ENCODE measurements at regions not wholly inside any gene's neighbourhood (a gene's known extent, or its start where the extent isn't known, plus 50 kb on each side); places are given as distances from the start of the nearest gene placed in this dataset.

DNA sequence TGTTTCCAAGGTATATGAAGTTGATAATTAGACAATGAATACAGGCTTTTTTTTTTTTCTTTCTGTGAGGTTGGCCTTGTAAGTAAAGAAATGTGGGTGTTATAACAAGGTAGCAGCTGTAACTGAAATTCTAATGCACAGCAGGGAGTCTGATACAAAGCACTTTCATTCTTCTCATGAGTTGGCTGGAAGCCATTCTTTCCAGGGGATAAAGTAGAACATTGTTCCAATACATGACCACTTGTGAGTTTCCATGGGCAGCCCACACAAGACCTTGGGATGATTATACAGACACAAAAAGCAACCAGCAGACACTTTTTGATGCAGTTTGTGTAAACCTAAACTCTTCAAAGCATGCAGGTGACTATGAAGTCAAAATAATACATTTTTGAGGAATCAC, 1785.9 kb upstream of the WWC1 start:
- DNase-seq, result no peak

DNA sequence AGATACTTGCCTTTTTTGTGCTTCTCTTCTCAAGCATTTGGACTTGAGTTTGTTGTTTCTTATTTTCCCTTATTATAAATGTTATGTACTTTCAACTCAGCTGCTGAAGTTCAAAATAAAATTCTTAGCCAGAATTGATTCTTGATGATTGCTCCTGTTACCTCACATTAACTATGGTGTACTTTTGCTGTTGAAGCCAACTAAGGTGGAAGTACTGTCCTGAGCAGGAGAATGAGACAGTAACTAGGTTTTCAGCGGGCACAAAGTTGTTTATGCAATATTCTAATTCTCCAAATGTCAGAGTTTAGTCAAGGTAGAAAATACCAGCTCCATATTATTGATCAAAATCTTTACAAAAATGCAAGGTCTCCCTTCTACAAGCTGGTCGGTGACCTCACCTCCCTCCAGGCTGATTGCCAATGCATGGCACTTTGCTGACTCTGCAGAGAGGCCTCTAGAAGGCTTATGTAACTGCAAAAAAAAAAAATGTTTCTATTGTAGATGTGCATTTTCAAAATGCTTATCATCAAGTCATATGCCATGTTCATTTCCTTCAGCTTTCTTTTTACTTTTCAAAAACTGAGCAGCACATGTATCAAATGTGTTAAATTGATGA, 1783.5 kb upstream of the WWC1 start:
- no peaks in the 10 kb centered on the region for H3K36me3 ChIP-seq (replicated peaks; ENCODE audit: control insufficient read depth, insufficient read depth, low read length)
- DNase-seq, result no peak
- no peaks in the 10 kb centered on the region for H3K27me3 ChIP-seq (ENCODE audit: control insufficient read depth, insufficient read depth, low read length)
- H3K4me3 ChIP-seq (ENCODE audit: insufficient read depth, low read depth, low read length), result no peak overlapping the region

More for the DNA sequence above, 1785.9 kb upstream of the WWC1 start:
- no peak overlapping the region for H3K4me3 ChIP-seq (ENCODE audit: insufficient read depth, low read depth, low read length)
- H3K36me3 ChIP-seq (replicated peaks; ENCODE audit: control insufficient read depth, insufficient read depth, low read length), result no peaks in the 10 kb centered on the region
- H3K27me3 ChIP-seq (ENCODE audit: control insufficient read depth, insufficient read depth, low read length), result no peaks in the 10 kb centered on the region

DNA sequence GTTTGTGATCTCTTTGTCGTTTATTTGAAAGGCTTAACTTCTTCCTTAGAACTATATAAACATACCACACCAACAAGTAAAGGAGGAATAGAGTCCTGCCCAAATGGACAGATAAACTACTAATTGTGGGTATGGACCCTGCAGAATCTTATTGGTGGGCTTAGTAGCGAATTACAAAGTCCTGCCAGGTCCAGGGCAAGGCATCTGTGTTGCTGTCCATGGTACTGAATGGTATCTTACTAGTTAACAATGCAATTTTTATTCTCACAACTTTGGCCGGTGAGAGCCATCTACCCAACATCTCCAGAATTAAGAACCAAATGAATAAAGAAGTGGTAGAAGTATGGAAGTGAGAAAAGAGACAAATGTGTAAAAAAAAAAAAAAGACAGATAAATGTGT, 1782.4 kb upstream of the WWC1 start:
- Histone ChIP-seq H3K4me3 (ENCODE audit: insufficient read depth, low read depth, low read length) (no peak overlapping the region), H3K27me3 (ENCODE audit: control insufficient read depth, insufficient read depth, low read length) (no peaks in the 10 kb centered on the region), H3K36me3 (replicated peaks; ENCODE audit: control insufficient read depth, insufficient read depth, low read length) (no peaks in the 10 kb centered on the region)
- DNase-seq, result no peak

DNA sequence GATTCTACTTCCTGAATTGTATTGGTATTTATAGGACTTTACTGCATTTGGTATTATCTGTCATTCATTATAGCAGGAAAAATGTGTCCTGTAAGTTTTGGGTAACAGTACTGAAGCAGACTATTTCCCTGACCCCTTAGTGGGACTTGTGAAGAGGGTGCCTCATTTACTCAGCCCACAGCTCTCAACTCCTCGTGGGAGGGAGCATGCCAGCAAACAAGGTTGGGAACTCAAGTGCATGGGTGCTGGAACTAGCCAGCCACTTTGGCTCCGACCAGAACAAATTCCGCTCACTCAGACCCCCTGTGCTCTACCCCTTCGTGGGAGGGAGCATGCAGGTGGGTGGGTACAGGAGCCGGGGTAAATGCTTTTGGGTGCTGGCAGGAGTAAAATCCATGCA, 1773.5 kb upstream of the WWC1 start:
- Histone ChIP-seq H3K4me3 (ENCODE audit: insufficient read depth, low read depth, low read length) (no peak overlapping the region), H3K36me3 (replicated peaks; ENCODE audit: control insufficient read depth, insufficient read depth, low read length) (no peaks in the 10 kb centered on the region), H3K27me3 (ENCODE audit: control insufficient read depth, insufficient read depth, low read length) (no peaks in the 10 kb centered on the region)
- no peak for DNase-seq

DNA sequence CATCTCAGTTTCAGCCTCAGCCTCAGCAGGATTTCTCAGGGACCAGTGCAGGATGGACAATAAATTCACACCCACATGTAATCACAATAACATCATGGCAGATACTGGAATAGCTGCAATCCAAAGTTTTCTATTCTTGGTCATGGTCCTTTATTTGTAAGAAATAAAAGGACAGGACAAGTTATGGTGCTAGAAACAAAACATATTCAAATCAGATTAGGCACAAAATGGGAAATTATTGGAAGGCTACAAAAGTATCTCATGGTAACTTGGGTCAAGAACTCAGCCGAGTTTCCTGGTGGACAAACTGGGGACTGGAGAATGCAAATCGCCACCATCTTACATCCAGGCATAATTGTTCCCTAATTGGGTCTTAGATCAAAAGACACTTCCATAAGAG, 1768.2 kb upstream of the WWC1 start:
- H3K36me3 ChIP-seq (replicated peaks; ENCODE audit: control insufficient read depth, insufficient read depth, low read length), result no peaks in the 10 kb centered on the region
- H3K27me3 ChIP-seq (ENCODE audit: control insufficient read depth, insufficient read depth, low read length), result no peaks in the 10 kb centered on the region
- no peak for DNase-seq
- no peak overlapping the region for H3K4me3 ChIP-seq (ENCODE audit: insufficient read depth, low read depth, low read length)

DNA sequence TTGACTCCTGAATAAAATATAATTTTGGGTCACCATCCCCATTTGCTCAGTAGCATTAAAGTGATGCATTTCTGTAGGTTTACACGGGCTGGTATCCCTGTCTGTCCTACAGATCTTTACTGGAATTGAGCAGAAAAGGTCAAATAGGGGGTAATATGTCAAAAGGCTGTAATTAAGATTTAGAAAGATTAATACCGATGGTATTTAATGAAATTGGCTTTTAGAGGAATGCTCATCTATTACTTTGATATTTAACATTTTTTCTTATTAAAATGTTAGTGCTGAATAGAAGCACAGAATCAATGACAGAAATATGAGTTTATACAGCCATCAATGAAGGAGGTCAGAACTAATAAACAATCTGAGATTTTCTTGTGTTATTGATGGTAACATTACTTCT, 1762.2 kb upstream of the WWC1 start:
- DNase-seq, result no peak
- no peaks in the 10 kb centered on the region for H3K36me3 ChIP-seq (replicated peaks; ENCODE audit: control insufficient read depth, insufficient read depth, low read length)
- no peaks in the 10 kb centered on the region for H3K27me3 ChIP-seq (ENCODE audit: control insufficient read depth, insufficient read depth, low read length)
- H3K4me3 ChIP-seq (ENCODE audit: insufficient read depth, low read depth, low read length), result no peak overlapping the region

DNA sequence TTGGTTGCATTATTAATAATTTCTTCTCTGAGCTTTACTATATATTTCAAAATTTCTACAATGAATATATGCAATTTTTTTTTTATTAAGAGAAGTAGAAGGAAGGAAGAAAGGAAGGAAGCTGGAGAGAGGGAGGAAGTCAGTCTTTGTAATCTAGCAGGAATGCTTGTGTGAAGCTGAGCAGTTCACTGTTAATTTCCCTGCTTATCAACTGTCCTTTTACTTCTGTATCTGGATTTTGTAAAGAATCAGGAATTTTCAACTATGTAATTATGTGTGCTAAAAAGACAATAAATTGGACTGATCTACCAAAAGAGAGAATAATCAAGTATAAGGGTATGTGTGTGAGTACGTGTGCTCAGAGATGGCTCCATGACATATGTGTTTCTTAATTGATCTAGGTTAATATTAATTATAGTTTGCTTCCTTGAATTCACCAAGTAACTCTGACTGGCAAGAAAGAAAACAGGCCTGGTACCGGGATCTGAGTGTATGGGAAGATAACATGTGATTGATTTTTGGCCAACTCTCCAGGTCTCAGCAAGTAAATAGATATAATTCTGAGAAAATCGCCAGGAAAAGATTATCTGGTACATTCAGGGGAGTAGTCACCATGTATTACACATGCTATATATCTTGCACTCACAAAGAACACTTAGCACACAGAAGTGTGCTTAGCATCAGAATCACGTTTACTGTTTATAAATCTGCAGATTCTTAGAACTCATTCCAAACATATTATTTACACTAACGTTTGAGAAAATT, 1758.8 kb upstream of the WWC1 start:
- no peaks in the 10 kb centered on the region for H3K36me3 ChIP-seq (replicated peaks; ENCODE audit: control insufficient read depth, insufficient read depth, low read length)
- no peak overlapping the region for H3K4me3 ChIP-seq (ENCODE audit: insufficient read depth, low read depth, low read length)
- no peak for DNase-seq
- no peaks in the 10 kb centered on the region for H3K27me3 ChIP-seq (ENCODE audit: control insufficient read depth, insufficient read depth, low read length)

DNA sequence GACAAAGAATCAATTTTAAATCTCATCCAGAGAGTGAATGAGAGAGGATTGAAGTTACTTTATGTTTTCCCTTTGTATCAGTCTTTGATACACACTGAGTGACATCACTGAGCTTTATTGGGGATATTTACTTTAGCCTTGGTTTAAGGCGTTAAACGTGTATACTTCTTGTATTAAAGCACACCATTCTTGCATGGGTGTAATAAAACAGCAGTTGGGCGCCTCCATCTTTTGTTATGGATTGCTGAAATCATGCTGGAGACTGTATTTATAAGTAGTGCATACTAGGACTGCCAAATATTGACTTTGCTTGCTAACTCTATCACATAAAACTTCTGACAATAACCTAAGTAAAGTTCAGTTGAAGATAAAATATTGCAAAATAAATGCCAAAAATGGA, 1755.8 kb upstream of the WWC1 start:
- H3K27me3 ChIP-seq (ENCODE audit: control insufficient read depth, insufficient read depth, low read length), result no peaks in the 10 kb centered on the region
- H3K4me3 ChIP-seq (ENCODE audit: insufficient read depth, low read depth, low read length), result no peak overlapping the region
- no peak for DNase-seq
- H3K36me3 ChIP-seq (replicated peaks; ENCODE audit: control insufficient read depth, insufficient read depth, low read length), result no peaks in the 10 kb centered on the region

DNA sequence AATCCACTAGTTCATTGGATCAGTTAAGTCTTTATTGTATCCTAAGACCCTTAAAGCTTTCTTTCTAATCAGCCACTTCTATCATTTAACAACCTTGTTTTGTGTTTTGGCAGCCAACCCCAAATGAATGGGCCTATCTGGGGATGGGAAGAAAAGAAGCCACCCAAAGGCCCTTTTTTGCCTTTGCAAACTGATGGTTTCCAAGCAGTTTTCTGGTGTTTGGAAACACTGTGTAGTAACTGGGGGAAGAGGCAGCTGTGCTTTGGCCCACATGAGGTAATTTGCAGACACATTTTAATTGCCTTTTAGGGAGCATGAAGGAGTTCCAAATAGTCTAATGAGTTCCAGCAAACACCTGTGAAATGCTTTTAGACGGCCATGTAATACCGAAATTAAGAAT, 1751.3 kb upstream of the WWC1 start:
- Histone ChIP-seq H3K27me3 (ENCODE audit: control insufficient read depth, insufficient read depth, low read length) (no peaks in the 10 kb centered on the region), H3K4me3 (ENCODE audit: insufficient read depth, low read depth, low read length) (no peak overlapping the region), H3K36me3 (replicated peaks; ENCODE audit: control insufficient read depth, insufficient read depth, low read length) (no peaks in the 10 kb centered on the region)
- DNase-seq, result no peak

DNA sequence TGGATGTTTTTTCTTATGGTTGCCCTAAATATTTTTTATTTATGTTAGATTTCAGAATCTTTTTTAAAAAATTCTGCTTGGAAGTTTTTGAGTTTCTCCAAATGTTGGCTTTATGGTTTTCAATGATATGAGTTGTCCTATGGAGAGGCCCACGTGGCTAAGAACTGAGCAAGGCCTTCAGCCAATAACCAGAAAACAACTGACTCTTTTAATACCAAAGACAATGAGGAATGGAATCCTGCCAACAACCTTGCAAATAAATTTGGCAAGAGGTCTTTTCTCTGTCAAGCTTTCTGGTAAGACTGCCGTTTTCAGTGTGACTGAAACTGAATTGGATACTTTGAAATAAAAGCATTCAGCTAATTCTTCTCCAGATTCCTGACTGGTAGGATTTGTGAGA, 1740.1 kb upstream of the WWC1 start:
- no peak for DNase-seq
- H3K27me3 ChIP-seq (ENCODE audit: control insufficient read depth, insufficient read depth, low read length), result no peaks in the 10 kb centered on the region
- H3K36me3 ChIP-seq (replicated peaks; ENCODE audit: control insufficient read depth, insufficient read depth, low read length), result no peaks in the 10 kb centered on the region
- H3K4me3 ChIP-seq (ENCODE audit: insufficient read depth, low read depth, low read length), result no peak overlapping the region

DNA sequence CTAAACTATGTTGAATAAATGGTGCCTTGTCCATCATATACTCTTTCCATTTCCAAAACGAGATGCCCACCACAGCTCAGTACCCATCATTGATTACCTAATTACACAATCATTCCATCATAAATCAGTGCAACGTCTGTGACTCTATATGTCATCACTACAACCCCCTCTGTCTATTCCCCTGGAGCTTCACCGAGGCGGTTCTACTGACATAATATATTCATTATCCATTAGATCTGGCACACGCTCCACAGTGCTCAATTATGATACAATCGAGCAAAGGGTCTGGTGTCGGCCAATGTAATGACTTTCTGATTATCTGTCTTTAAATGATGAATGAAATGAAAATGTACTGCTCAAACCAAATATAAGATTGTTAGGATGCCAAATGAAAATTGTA, 1737.7 kb upstream of the WWC1 start:
- no peak for DNase-seq

DNA sequence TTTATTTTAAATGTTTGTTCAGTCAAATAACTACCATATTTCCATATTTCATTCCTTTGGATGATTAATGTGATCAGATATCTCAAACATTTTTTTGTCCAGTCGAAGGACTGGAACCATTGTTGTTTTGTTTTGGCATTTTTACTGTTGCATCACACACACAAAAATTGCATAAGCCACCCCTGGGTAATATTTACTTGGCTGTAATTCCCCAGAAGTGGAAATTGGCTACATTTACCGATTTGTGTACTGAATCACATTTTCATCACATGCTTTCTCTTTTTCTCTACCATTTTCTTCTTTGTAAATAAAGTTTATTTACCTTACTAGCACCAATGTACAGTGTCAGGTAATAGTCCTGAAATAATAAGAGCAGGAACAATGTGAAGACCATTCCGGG, 1729.7 kb upstream of the WWC1 start:
- no peak overlapping the region for H3K4me3 ChIP-seq (ENCODE audit: insufficient read depth, low read depth, low read length)
- no peaks in the 10 kb centered on the region for H3K36me3 ChIP-seq (replicated peaks; ENCODE audit: control insufficient read depth, insufficient read depth, low read length)
- no peak for DNase-seq
- no peaks in the 10 kb centered on the region for H3K27me3 ChIP-seq (ENCODE audit: control insufficient read depth, insufficient read depth, low read length)

More for the DNA sequence above, 1737.7 kb upstream of the WWC1 start:
- H3K4me3 ChIP-seq (ENCODE audit: insufficient read depth, low read depth, low read length), result no peak overlapping the region
- no peaks in the 10 kb centered on the region for H3K27me3 ChIP-seq (ENCODE audit: control insufficient read depth, insufficient read depth, low read length)
- no peaks in the 10 kb centered on the region for H3K36me3 ChIP-seq (replicated peaks; ENCODE audit: control insufficient read depth, insufficient read depth, low read length)

DNA sequence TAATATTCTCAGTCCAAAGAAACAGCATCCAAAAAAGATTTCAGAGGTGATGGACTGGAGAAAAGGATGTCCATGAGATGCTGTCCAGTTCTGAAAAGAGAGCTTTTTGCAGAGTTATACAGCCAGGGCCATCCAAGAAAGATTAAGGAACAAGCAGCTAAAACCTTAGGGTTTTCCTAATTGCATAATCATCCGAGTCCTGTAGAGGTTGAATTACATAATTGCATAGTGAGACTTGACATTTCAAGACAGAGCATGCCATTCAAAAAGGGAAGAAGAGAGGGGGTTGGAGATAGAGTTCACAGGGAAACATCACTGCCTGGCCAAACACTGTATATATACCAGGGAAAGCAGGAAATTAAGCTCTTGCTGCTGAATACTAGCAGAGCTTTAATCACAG, 1729.2 kb upstream of the WWC1 start:
- Histone ChIP-seq H3K27me3 (ENCODE audit: control insufficient read depth, insufficient read depth, low read length) (no peaks in the 10 kb centered on the region), H3K4me3 (ENCODE audit: insufficient read depth, low read depth, low read length) (no peak overlapping the region), H3K36me3 (replicated peaks; ENCODE audit: control insufficient read depth, insufficient read depth, low read length) (no peaks in the 10 kb centered on the region)
- no peak for DNase-seq

DNA sequence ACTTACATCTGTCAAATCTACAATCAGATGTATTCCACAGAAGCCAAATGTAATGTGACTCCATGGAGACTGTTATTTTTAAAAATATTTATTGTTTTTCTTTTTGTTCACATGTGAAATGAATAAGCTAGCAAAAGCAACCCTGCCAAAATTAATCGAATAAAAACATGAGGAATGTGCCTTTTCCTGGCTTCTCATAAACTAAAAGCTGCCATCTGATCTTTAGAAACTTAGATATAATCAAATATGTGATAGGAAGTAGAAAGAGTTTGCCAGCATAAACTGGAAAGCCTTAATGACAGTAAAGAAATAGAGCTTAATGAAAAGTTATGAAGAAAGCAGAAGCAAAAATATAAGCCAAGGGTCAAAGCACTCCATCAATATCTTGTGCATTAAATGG, 1724.7 kb upstream of the WWC1 start:
- DNase-seq, result no peak

DNA sequence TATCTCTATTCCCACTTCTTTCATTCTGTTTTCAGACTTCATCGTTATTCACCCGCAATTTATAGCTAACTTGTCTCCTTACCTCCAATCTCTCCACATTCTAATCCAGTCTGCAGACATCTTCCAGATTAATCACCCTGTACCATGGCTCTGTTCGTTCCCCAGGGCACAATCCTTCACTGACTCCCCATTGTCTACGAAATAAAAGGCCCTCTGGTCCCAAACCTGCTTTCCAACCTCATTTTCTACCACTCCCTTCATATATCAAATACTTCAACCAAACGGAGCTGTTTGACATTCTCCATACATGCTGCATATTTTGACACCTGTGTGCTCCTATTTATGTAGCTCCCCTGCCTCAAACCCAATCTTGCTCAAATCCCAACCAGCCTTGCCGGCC, 1720.6 kb upstream of the WWC1 start:
- Histone ChIP-seq H3K36me3 (replicated peaks; ENCODE audit: control insufficient read depth, insufficient read depth, low read length) (no peaks in the 10 kb centered on the region), H3K27me3 (ENCODE audit: control insufficient read depth, insufficient read depth, low read length) (no peaks in the 10 kb centered on the region), H3K4me3 (ENCODE audit: insufficient read depth, low read depth, low read length) (no peak overlapping the region)
- no peak for DNase-seq

More for the DNA sequence above, 1724.7 kb upstream of the WWC1 start:
- Histone ChIP-seq H3K27me3 (ENCODE audit: control insufficient read depth, insufficient read depth, low read length) (no peaks in the 10 kb centered on the region), H3K4me3 (ENCODE audit: insufficient read depth, low read depth, low read length) (no peak overlapping the region), H3K36me3 (replicated peaks; ENCODE audit: control insufficient read depth, insufficient read depth, low read length) (no peaks in the 10 kb centered on the region)
